Activated naive CD8-positive, alpha-beta T cell treated with anti-CD3 and anti-CD28 coated beads, Interleukin-2, amount 50 U/mL, for 16 hours (primary cell): ENCODE measurements at regions not wholly inside any gene's neighbourhood (a gene's known extent, or its start where the extent isn't known, plus 50 kb on each side); places are given as distances from the start of the nearest gene placed in this dataset.

Source experiments
- DNase-seq: peaks from one replicate; pipeline ENCODE4 v3.0.0-alpha.2; 2020; ENCODE audit warnings: low read depth, low spot score

GRCh38 chr10:128316121-128316726 lies 190.0 kb upstream of the MKI67 start:
- no peak for DNase-seq

- no peak for DNase-seq
These were observed 190.7 kb upstream of the MKI67 start for GRCh38 chr10:128316925-128317324.

- no peak for DNase-seq
These were observed 192.1 kb upstream of the MKI67 start for GRCh38 chr10:128318366-128318765.

GRCh38 chr10:128318913-128319312 lies 192.7 kb upstream of the MKI67 start:
- DNase-seq, result no peak

GRCh38 chr10:128322106-128322505 lies 195.9 kb upstream of the MKI67 start:
- no peak for DNase-seq

- DNase-seq, result no peak
These were observed 196.7 kb upstream of the MKI67 start for GRCh38 chr10:128322950-128323349.

GRCh38 chr10:128324058-128324827 lies 198.0 kb upstream of the MKI67 start:
- DNase-seq, result no peak

GRCh38 chr10:128325788-128326187 lies 199.6 kb upstream of the MKI67 start:
- DNase-seq, result no peak

- no peak for DNase-seq
These were observed 200.0 kb upstream of the MKI67 start for GRCh38 chr10:128326251-128326650.

- DNase-seq, result no peak
These were observed 200.6 kb upstream of the MKI67 start for GRCh38 chr10:128326851-128327250.

- no peak for DNase-seq
These were observed 210.2 kb upstream of the MKI67 start for GRCh38 chr10:128336401-128336800.

GRCh38 chr10:128337860-128338378 lies 211.7 kb upstream of the MKI67 start:
- DNase-seq, result no peak

GRCh38 chr10:128338951-128339350 lies 212.7 kb upstream of the MKI67 start:
- DNase-seq, result no peak

- no peak for DNase-seq
These were observed 213.5 kb upstream of the MKI67 start for GRCh38 chr10:128339753-128340152.

- DNase-seq, result no peak
These were observed 219.1 kb upstream of the MKI67 start for GRCh38 chr10:128345353-128345752.

GRCh38 chr10:128360783-128361182 lies 234.6 kb upstream of the MKI67 start:
- no peak for DNase-seq

GRCh38 chr10:128361487-128361886 lies 235.3 kb upstream of the MKI67 start:
- DNase-seq, result no peak

GRCh38 chr10:128362514-128362913 lies 236.3 kb upstream of the MKI67 start:
- DNase-seq, result no peak

- no peak for DNase-seq
These were observed 238.4 kb upstream of the MKI67 start for GRCh38 chr10:128364631-128365030.

GRCh38 chr10:128365156-128365725 lies 239.0 kb upstream of the MKI67 start:
- DNase-seq, result no peak

- no peak for DNase-seq
These were observed 241.6 kb upstream of the MKI67 start for GRCh38 chr10:128367807-128368206.

- no peak for DNase-seq
These were observed 243.0 kb upstream of the MKI67 start for GRCh38 chr10:128369101-128369650.
